ENCODE measurements at regions not wholly inside any gene's neighbourhood (a gene's known extent, or its start where the extent isn't known, plus 50 kb on each side); places are given as distances from the start of the nearest gene placed in this dataset.

DNA sequence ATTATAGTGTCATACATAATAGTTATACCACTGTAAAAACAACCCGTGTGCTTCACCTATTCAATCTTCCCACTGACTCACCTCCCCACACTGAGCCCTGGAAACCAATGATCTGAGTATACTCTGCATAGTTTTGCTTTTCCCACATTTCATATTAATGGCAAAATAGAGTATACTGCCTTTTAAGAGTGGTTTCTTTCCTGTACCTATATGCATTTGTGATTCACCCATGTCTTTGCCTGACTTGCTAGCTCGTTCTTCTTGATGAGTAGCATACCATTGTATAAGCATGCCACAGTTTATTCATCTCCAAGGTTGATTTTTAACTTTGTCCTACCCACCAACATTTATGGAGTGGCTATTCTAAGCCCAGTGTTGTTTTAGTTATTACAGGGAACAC, 686.4 kb downstream of the PLCL1 start:
- DNase-seq (ENCODE audit: low read depth, low spot score) (no peak), FAIRE-seq (no peak)
- H3K4me3 ChIP-seq (replicated peaks in 1 of 3; ENCODE audit: insufficient read depth in 1 of 3, low read depth in 1 of 3, low read length in 3 of 3): no peak overlapping the region
- no peaks in the 10 kb centered on the region for H4K20me1 ChIP-seq (replicated peaks; ENCODE audit: control insufficient read depth, extremely low read depth, insufficient read depth, low read length)
- dilution Hi-C loops (cut with MboI; ENCODE audit: extremely low pct_ligation_motif_present, low sequenced_read_pairs) (no loop called here), intact Hi-C loops (cut with micrococcal nuclease) (no loop called here)
- H3K79me2 ChIP-seq (ENCODE audit: control insufficient read depth, insufficient read depth, low read length): no peaks in the 10 kb centered on the region
- no peak overlapping the region for H2AFZ ChIP-seq (ENCODE audit: low read depth, low read length)
- ChIA-PET CTCF (no interaction called here), POLR2A (no interaction called here)
- H3K4me1 ChIP-seq (ENCODE audit: control insufficient read depth, extremely low read depth, insufficient read depth, low read length): no peaks in the 10 kb centered on the region
- H3K9me1 ChIP-seq (replicated peaks; ENCODE audit: control insufficient read depth, extremely low read depth, insufficient read depth, low read length): no peaks in the 10 kb centered on the region
- no TSS peak for BruUV-seq (replicated peaks)
- TF ChIP-seq JUN (IDR thresholded peaks at IDR 0.05; ENCODE audit: borderline replicate concordance, insufficient read depth, insufficient read length, low read depth) (no peak), POLR2A (IDR thresholded peaks at IDR 0.05; ENCODE audit: low read depth, low read length) (no peak), FOS (IDR thresholded peaks at IDR 0.05; ENCODE audit: borderline replicate concordance, insufficient read depth, low read length) (no peak), MYC (IDR thresholded peaks at IDR 0.05; ENCODE audit: low read depth, low read length) (no peak), EZH2 (IDR thresholded peaks at IDR 0.05; ENCODE audit: borderline replicate concordance, low read depth, low read length, severe bottlenecking) (no peak), POLR2AphosphoS5 (IDR thresholded peaks at IDR 0.05; ENCODE audit: insufficient read depth, low read depth, low read length) (no peak), GATA2 (IDR thresholded peaks at IDR 0.05; ENCODE audit: insufficient read depth, insufficient read length, low read depth, low read length) (no peak)
- TF ChIP-seq, protein P1, sequence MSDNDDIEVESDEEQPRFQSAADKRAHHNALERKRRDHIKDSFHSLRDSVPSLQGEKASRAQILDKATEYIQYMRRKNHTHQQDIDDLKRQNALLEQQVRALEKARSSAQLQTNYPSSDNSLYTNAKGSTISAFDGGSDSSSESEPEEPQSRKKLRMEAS (IDR thresholded peaks at IDR 0.05; ENCODE audit: insufficient read depth, insufficient read length): no peak
- TF ChIP-seq, protein P2, sequence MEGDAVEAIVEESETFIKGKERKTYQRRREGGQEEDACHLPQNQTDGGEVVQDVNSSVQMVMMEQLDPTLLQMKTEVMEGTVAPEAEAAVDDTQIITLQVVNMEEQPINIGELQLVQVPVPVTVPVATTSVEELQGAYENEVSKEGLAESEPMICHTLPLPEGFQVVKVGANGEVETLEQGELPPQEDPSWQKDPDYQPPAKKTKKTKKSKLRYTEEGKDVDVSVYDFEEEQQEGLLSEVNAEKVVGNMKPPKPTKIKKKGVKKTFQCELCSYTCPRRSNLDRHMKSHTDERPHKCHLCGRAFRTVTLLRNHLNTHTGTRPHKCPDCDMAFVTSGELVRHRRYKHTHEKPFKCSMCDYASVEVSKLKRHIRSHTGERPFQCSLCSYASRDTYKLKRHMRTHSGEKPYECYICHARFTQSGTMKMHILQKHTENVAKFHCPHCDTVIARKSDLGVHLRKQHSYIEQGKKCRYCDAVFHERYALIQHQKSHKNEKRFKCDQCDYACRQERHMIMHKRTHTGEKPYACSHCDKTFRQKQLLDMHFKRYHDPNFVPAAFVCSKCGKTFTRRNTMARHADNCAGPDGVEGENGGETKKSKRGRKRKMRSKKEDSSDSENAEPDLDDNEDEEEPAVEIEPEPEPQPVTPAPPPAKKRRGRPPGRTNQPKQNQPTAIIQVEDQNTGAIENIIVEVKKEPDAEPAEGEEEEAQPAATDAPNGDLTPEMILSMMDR (IDR thresholded peaks at IDR 0.05; ENCODE audit: extremely low read depth in 1 of 2, insufficient read depth in 1 of 2, low read depth in 1 of 2, low read length in 2 of 2): no peak
- H3K27ac ChIP-seq (ENCODE audit: insufficient read depth, low read depth, low read length): no peak overlapping the region
- no peak overlapping the region for H3K9ac ChIP-seq (replicated peaks; ENCODE audit: extremely low read depth, insufficient read depth, low read length)
- H3K36me3 ChIP-seq (ENCODE audit: control insufficient read depth in 2 of 2, extremely low read depth in 1 of 2, insufficient read depth in 2 of 2, low read length in 2 of 2): no peaks in the 10 kb centered on the region
- H3K9me3 ChIP-seq (replicated peaks; ENCODE audit: control insufficient read depth, insufficient read depth, low read length): no peaks in the 10 kb centered on the region
- H3K27me3 ChIP-seq (ENCODE audit: control insufficient read depth in 2 of 2, insufficient read depth in 2 of 2, low read length in 2 of 2): no peaks in the 10 kb centered on the region
- H3K4me2 ChIP-seq (ENCODE audit: insufficient read depth, low read length): no peak overlapping the region
